Liver (tissue), 3 donors: ENCODE measurements at regions not wholly inside any gene's neighbourhood (a gene's known extent, or its start where the extent isn't known, plus 50 kb on each side); places are given as distances from the start of the nearest gene placed in this dataset.

Source experiments
- FOXA1 ChIP-seq: IDR thresholded peaks from 2 replicates; pipeline ENCODE4 v1.6.1; 2016; ENCODE audit warnings: antibody characterized with exemption
- GABPA ChIP-seq, 2 donors: IDR thresholded peaks in 1 of 2; conservative IDR thresholded peaks in 1 of 2; 2 replicates each; pipeline ENCODE4 v1.6.1; 2016; ENCODE audit warnings: antibody characterized with exemption in 2 of 2, mild to moderate bottlenecking in 1 of 2, moderate library complexity in 1 of 2
- HNF4G ChIP-seq: IDR thresholded peaks from 2 replicates; pipeline ENCODE4 v1.6.1; 2016; ENCODE audit warnings: antibody characterized with exemption
- RAD21 ChIP-seq, 2 donors: IDR thresholded peaks; 2 replicates each; pipeline ENCODE4 v1.6.1; 2016; ENCODE audit warnings: antibody characterized with exemption in 2 of 2, mild to moderate bottlenecking in 2 of 2
- SP1 ChIP-seq: IDR thresholded peaks from 2 replicates; pipeline ENCODE4 v1.6.1; 2018; ENCODE audit warnings: antibody characterized with exemption, mild to moderate bottlenecking
- TF ChIP-seq, protein P1 (sequence below): fragments of 150-350 bp; IDR thresholded peaks from 2 replicates; pipeline ENCODE4 v1.5.1; 2017; ENCODE audit warnings: improper control_type of control experiment, low read depth, low read length; ENCODE audit not compliant: missing input control
- TF ChIP-seq, protein P2 (sequence below): IDR thresholded peaks from 2 replicates; pipeline ENCODE4 v1.6.1; 2016; ENCODE audit warnings: antibody characterized with exemption, mild to moderate bottlenecking
- donor health status: healthy.
- donor health status: healthy.

DNA sequence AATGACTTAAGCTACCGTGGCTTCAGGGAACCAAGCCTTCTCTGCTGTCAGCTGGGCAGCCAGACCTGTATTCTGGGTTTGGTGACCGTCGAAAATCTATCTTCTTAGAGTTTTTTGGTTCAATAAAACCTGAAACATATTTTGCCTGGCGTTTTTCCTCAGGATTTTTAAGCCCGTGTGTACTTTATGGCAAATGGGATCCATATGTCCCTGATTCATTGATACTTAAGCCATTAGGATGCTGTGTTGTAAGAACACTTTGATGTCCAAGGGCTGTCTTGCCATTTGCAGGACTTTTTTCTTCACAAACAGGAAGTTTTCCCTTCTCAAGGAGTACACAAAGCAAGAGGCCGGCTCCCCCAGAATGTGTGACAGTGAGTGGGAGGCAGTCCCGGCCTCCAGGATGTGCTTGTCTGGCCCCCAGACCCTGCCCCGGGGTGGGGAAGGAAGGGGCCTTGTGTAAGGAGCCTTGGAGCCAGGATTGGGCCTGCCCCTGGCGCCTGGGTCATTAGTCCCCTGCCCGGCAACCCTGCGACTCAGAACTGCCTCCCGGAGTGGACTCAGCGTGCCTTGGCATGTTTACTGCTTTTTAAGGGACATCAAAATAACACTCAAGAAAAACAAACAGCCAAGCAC lies 83.4 kb upstream of the SMIM23 start:
- TF ChIP-seq GABPA (IDR thresholded peaks at IDR 0.05 in 1 of 2, conservative IDR thresholded peaks at IDR 0.05 in 1 of 2) (no peak), FOXA1 (no peak), HNF4G (no peak), SP1 (no peak), RAD21 (IDR thresholded peaks at IDR 0.05) (no peak)
- TF ChIP-seq, protein P1, sequence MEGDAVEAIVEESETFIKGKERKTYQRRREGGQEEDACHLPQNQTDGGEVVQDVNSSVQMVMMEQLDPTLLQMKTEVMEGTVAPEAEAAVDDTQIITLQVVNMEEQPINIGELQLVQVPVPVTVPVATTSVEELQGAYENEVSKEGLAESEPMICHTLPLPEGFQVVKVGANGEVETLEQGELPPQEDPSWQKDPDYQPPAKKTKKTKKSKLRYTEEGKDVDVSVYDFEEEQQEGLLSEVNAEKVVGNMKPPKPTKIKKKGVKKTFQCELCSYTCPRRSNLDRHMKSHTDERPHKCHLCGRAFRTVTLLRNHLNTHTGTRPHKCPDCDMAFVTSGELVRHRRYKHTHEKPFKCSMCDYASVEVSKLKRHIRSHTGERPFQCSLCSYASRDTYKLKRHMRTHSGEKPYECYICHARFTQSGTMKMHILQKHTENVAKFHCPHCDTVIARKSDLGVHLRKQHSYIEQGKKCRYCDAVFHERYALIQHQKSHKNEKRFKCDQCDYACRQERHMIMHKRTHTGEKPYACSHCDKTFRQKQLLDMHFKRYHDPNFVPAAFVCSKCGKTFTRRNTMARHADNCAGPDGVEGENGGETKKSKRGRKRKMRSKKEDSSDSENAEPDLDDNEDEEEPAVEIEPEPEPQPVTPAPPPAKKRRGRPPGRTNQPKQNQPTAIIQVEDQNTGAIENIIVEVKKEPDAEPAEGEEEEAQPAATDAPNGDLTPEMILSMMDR = no peak
- TF ChIP-seq, protein P2, sequence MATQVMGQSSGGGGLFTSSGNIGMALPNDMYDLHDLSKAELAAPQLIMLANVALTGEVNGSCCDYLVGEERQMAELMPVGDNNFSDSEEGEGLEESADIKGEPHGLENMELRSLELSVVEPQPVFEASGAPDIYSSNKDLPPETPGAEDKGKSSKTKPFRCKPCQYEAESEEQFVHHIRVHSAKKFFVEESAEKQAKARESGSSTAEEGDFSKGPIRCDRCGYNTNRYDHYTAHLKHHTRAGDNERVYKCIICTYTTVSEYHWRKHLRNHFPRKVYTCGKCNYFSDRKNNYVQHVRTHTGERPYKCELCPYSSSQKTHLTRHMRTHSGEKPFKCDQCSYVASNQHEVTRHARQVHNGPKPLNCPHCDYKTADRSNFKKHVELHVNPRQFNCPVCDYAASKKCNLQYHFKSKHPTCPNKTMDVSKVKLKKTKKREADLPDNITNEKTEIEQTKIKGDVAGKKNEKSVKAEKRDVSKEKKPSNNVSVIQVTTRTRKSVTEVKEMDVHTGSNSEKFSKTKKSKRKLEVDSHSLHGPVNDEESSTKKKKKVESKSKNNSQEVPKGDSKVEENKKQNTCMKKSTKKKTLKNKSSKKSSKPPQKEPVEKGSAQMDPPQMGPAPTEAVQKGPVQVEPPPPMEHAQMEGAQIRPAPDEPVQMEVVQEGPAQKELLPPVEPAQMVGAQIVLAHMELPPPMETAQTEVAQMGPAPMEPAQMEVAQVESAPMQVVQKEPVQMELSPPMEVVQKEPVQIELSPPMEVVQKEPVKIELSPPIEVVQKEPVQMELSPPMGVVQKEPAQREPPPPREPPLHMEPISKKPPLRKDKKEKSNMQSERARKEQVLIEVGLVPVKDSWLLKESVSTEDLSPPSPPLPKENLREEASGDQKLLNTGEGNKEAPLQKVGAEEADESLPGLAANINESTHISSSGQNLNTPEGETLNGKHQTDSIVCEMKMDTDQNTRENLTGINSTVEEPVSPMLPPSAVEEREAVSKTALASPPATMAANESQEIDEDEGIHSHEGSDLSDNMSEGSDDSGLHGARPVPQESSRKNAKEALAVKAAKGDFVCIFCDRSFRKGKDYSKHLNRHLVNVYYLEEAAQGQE = no peak
